Prostate gland (tissue), 2 donors: ENCODE measurements at regions not wholly inside any gene's neighbourhood (a gene's known extent, or its start where the extent isn't known, plus 50 kb on each side); places are given as distances from the start of the nearest gene placed in this dataset.

Experiments
- DNase-seq: peaks from one replicate; pipeline ENCODE4 v3.0.0-alpha.2; 2019; ENCODE audit warnings: low spot score
- H3K27ac ChIP-seq, 2 donors: fragments of 200-600 bp; sonication (generic); 2 replicates each; pipeline ENCODE4 v1.5.1; 2017 to 2019
- H3K27me3 ChIP-seq: fragments of 200-600 bp; sonication (generic); replicated peaks from 2 replicates; pipeline ENCODE4 v1.5.1; 2019; ENCODE audit not compliant: insufficient read depth
- H3K36me3 ChIP-seq, 2 donors: fragments of 200-600 bp; sonication (generic); 1 replicate in 1 of 2; 2 replicates in 1 of 2; pipeline versions ENCODE4 v1.5.1 to v1.8.1; 2017 to 2019
- H3K4me1 ChIP-seq: fragments of 200-600 bp; sonication (generic); replicated peaks from 2 replicates; pipeline ENCODE4 v1.5.1; 2019
- H3K4me3 ChIP-seq, 2 donors: fragments of 200-600 bp; sonication (generic); 2 replicates each; pipeline ENCODE4 v1.5.1; 2017 to 2019
- H3K9me3 ChIP-seq: fragments of 200-600 bp; sonication (generic); 2 replicates; pipeline ENCODE4 v1.5.1; 2017
- POLR2A ChIP-seq: fragments of 450-650 bp; IDR thresholded peaks from one replicate; pipeline ENCODE4 v1.6.1; 2016; ENCODE audit warnings: antibody characterized with exemption, mild to moderate bottlenecking
- POLR2AphosphoS5 ChIP-seq: sonication (generic); formaldehyde crosslinking; IDR thresholded peaks from one replicate; pipeline ENCODE4 v1.6.1; 2017; ENCODE audit warnings: antibody characterized with exemption
- WGBS: methylation state at CpG from one replicate; pipeline ENCODE4 v1.1.5; 2018; 5-methylcytosine and 5-hydroxymethylcytosine counted together
- intact Hi-C: fragments of 100-400 bp; cut with DNase I; formaldehyde crosslinking; loops from one replicate; pipeline ENCODE4 v1.14.2; 2022
- TF ChIP-seq, protein P1 (sequence below), 4 experiments: fragments of 200-600 bp in 2 of 4; fragments of 450-650 bp in 2 of 4; sonication (generic) in 2 of 4; IDR thresholded peaks; 1 replicate in 3 of 4; 2 replicates in 1 of 4; pipeline ENCODE4 v1.5.1; 2016 to 2019; ENCODE audit warnings: antibody characterized with exemption in 4 of 4, mild to moderate bottlenecking in 2 of 4, moderate library complexity in 2 of 4

DNA sequence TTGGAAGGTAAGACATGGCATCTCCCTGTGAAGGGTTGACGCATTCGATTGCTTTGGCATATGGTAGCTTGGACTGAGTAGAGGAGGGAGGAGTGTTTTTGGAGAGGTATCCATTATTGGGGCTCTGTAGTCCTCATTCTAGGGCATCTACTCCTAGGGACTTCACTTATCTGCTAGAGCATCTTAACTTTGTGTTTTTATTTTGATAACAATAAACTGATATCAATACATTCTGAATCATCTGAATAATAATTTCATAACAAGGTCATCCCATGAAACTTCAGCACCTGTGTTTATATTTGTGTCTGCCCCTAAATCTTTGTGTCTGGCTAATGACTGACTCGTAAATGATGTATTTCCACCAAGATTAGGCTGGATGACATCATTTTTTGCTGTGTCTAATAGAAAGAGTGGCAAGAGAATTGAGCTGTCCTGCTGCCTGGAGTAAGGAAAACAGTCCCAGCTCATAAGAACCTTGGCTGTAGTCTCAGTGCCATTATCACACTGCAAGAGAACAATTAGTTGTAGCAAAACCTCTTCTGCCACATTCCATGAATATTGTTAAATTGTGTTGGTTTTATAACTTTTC, 288.5 kb downstream of the PRL start:
- intact Hi-C loops = no loop called here
- Histone ChIP-seq H3K27me3 (no peaks in the 10 kb centered on the region), H3K27ac (no peak overlapping the region), H3K4me3 (no peak overlapping the region), H3K4me1 (no peaks in the 10 kb centered on the region), H3K36me3 (no peaks in the 10 kb centered on the region), H3K9me3 (no peaks in the 10 kb centered on the region)
- no peak for TF ChIP-seq POLR2AphosphoS5
- TF ChIP-seq POLR2A = no peak
- TF ChIP-seq, protein P1, sequence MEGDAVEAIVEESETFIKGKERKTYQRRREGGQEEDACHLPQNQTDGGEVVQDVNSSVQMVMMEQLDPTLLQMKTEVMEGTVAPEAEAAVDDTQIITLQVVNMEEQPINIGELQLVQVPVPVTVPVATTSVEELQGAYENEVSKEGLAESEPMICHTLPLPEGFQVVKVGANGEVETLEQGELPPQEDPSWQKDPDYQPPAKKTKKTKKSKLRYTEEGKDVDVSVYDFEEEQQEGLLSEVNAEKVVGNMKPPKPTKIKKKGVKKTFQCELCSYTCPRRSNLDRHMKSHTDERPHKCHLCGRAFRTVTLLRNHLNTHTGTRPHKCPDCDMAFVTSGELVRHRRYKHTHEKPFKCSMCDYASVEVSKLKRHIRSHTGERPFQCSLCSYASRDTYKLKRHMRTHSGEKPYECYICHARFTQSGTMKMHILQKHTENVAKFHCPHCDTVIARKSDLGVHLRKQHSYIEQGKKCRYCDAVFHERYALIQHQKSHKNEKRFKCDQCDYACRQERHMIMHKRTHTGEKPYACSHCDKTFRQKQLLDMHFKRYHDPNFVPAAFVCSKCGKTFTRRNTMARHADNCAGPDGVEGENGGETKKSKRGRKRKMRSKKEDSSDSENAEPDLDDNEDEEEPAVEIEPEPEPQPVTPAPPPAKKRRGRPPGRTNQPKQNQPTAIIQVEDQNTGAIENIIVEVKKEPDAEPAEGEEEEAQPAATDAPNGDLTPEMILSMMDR (IDR thresholded peaks at IDR 0.05) = no peak
- 94% methylated on average over 3 of the region's 3 CpGs for WGBS
- no peak for DNase-seq

DNA sequence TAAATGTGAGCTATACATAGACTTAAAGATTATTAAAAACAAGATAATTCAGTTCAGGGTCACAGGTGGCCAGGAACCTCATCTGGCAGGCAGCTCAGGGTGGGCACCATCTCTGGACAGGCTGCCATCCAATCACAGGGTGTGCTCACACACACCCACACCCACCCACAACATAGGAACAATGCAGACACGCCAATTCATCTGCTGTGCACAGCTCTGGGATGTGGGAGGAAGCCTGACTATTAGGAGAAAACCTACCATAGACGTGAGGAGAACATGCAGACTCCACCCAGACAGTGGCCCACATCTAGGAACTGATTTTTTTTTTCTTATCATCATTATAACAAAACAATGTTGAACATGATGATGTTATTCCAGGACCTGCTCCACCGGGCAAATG, 286.7 kb downstream of the PRL start:
- H3K9me3 ChIP-seq = no peaks in the 10 kb centered on the region
- 82% methylated on average over 3 of the region's 3 CpGs for WGBS
- intact Hi-C loops = no loop called here
- no peak for DNase-seq
- no peak overlapping the region for H3K4me3 ChIP-seq
- no peak overlapping the region for H3K27ac ChIP-seq
- no peaks in the 10 kb centered on the region for H3K4me1 ChIP-seq
- H3K27me3 ChIP-seq = no peaks in the 10 kb centered on the region
- no peak for TF ChIP-seq POLR2A
- TF ChIP-seq POLR2AphosphoS5 = no peak
- TF ChIP-seq, protein P1 (IDR thresholded peaks at IDR 0.05) = no peak
- H3K36me3 ChIP-seq = no peaks in the 10 kb centered on the region

DNA sequence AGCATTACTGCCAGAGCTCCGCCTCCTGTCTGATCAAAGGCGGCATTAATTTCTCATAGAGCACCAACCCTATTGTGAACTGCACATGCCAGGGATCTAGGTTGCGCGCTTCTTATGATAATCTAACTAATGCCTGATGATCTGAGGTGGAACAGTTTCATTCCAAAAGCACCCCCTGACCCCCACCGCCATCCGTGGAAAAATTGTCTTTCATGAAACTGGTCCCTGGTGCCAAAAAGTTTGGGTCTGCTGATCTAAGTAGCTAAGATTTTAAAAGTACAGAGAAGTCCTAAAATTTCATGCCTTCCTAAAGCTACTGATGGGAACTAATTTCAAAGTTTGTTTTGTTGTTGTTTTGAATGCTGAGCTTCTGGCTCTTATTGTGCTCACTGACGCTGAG, 281.6 kb downstream of the PRL start:
- Histone ChIP-seq H3K27me3 (no peaks in the 10 kb centered on the region), H3K27ac (no peak overlapping the region), H3K9me3 (no peaks in the 10 kb centered on the region), H3K4me3 (no peak overlapping the region), H3K4me1 (no peaks in the 10 kb centered on the region), H3K36me3 (no peaks in the 10 kb centered on the region)
- WGBS = 92% methylated on average over 7 of the region's 7 CpGs
- TF ChIP-seq, protein P1 (IDR thresholded peaks at IDR 0.05) = no peak
- TF ChIP-seq POLR2AphosphoS5 (no peak), POLR2A (no peak)
- intact Hi-C loops = no loop called here
- no peak for DNase-seq

DNA sequence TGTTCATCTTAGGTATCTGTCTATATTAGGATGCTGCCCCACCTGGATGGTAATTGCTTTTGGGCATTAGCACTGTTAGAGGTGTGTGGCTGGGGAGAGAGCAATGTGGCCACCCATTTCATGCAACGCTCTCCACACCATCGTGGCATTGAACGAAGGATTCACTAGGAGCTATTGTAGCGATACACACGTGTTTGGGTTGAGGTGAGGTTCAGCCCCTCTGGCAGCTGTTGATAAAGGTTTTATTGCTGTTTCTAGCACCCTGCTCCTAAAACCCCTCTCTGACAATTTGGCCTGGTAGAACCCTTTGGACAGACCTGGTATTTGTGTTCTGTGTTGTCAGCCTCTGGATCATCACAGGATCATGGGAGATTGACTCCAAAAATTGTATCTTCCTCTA, 280.9 kb downstream of the PRL start:
- TF ChIP-seq, protein P1 (IDR thresholded peaks at IDR 0.05) = no peak
- TF ChIP-seq POLR2AphosphoS5 (no peak), POLR2A (no peak)
- no peak for DNase-seq
- Histone ChIP-seq H3K27ac (no peak overlapping the region), H3K27me3 (no peaks in the 10 kb centered on the region), H3K9me3 (no peaks in the 10 kb centered on the region), H3K36me3 (no peaks in the 10 kb centered on the region), H3K4me3 (no peak overlapping the region), H3K4me1 (no peaks in the 10 kb centered on the region)
- intact Hi-C loops = no loop called here
- WGBS = 95% methylated on average over 5 of the region's 5 CpGs

DNA sequence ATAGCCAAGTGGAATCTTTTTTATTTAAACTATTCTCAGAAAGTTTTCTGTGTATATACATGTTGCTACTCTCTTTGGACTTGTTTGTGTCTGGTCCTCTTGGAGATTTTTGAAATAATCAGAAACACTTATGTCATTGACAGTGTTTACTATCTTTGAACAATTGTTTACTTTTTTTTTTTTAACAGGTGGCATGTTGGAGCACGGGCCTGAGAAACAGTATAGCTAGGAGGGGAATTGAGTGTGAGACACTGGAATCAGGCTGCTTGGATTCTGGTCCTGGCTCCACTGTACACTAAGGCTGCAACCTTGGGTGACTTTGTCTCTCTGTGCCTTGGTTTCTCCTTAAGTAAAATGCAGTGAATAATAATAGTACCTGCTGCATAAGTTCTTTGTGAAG, 279.6 kb downstream of the PRL start:
- intact Hi-C loops = no loop called here
- H3K27ac ChIP-seq = no peak overlapping the region
- 14% methylated on average over 1 of the region's 1 CpG for WGBS

More for the DNA sequence above, 279.6 kb downstream of the PRL start:
- no peaks in the 10 kb centered on the region for H3K27me3 ChIP-seq
- no peaks in the 10 kb centered on the region for H3K9me3 ChIP-seq
- H3K4me3 ChIP-seq = no peak overlapping the region
- H3K36me3 ChIP-seq = no peaks in the 10 kb centered on the region
- H3K4me1 ChIP-seq = no peaks in the 10 kb centered on the region
- TF ChIP-seq POLR2A (no peak), POLR2AphosphoS5 (no peak)
- TF ChIP-seq, protein P1 (IDR thresholded peaks at IDR 0.05) = no peak
- no peak for DNase-seq
